ENCODE measurements at regions not wholly inside any gene's neighbourhood (a gene's known extent, or its start where the extent isn't known, plus 50 kb on each side); places are given as distances from the start of the nearest gene placed in this dataset.
"Not testable (repeated sequence)": the region's sequence is repeated elsewhere in the genome, so short reads cannot be mapped to it uniquely, and the experiment has no call there.

DNA sequence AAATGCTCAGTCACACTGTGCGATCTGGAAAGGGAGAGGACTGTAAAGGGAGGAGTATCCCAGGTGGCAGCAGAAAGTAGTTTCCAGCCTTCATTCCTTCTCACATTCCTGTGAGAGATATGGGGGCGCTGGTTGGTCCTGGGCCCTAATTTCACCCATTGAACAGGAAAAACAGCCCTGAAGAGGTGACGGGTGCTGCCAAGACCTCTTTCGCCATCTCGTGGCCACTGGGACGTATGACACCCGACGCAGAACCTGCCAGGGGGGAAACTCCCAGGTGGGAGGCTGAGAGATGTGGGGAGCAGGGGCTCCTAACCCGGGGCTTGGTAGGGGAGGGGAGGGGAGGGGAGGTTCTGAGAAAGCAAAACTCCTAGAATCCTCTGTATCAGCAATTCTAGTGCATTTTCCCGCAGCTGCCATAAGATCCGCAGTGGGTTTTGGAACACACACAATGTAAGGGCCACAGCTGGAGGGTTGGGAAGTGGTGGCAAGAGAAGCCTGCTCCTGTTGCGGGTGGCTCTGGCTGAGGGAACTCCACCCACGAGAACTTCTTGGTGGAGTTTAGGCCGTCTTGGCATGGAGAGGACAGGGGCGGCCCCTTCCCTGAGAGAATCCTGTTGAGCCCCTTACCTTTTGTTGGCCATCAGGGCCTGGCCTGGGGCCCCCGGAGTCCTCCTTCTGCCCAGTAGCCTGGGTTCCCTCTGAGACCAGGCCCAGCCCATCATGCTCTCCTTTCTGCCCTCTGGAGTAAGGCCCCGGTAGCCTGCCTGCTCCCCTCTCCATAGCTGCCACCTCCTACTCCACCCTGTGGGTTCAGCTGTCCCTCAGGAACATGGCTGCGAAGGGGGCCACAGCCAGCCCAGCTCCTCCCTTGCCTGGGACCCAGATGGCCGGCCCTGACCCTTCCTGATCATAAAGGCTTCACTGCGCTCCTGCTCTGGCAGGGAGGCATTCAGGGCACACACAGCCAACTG, 134.1 kb downstream of the OR13H1 start:
- DNase-seq (peak in 1 of 2 donors; percentile 54), ATAC-seq (ENCODE audit: low FRiP score) (peak; percentile 53)
- intact Hi-C loops (cut with DNase I): no loop called here
- no peaks in the 10 kb centered on the region for H3K9me3 ChIP-seq (ENCODE audit: control insufficient read depth, low read length)
- 37 to 48% methylated on average over 20 of the region's 20 CpGs for WGBS, 2 donors
- no peaks in the 10 kb centered on the region for H3K36me3 ChIP-seq (ENCODE audit: control insufficient read depth in 1 of 2, insufficient read depth in 2 of 2, low read length in 1 of 2)
- no peaks in the 10 kb centered on the region for H3K4me1 ChIP-seq (ENCODE audit: control insufficient read depth in 1 of 2, insufficient read depth in 2 of 2, low read length in 2 of 2)
- H3K4me3 ChIP-seq (ENCODE audit: low read length in 2 of 2): no peak overlapping the region
- no peaks in the 10 kb centered on the region for H3K27me3 ChIP-seq (ENCODE audit: control insufficient read depth in 1 of 2, insufficient read depth in 2 of 2, low read length in 1 of 2)
- H3K27ac ChIP-seq (ENCODE audit: low read depth in 1 of 2, low read length in 2 of 2): no peak overlapping the region

DNA sequence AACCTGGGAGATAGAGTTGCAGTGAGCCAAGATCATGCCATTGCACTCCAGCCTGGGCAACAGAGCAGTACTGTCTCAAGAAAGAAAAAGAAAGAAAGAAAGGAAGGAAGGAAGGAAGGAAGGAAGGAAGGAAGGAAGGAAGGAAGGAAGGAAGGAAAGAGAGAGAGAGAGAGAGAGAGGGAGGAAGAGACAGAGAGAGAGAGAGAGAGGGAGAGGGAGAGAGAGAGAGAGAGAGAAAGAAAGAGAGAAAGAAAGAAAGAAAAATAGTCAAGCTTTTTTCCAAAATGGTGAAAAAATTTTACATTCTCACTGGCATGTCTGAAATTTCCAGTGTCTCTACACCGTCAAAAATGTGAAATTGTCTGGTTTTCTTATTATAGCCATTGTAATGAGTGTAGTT, 138.9 kb downstream of the OR13H1 start:
- H3K4me1 ChIP-seq (ENCODE audit: control insufficient read depth in 1 of 2, insufficient read depth in 2 of 2, low read length in 2 of 2); H3K9me3 ChIP-seq (ENCODE audit: control insufficient read depth, low read length); H3K27me3 ChIP-seq (ENCODE audit: control insufficient read depth in 1 of 2, insufficient read depth in 2 of 2, low read length in 1 of 2); intact Hi-C loops (cut with DNase I); H3K36me3 ChIP-seq (ENCODE audit: control insufficient read depth in 1 of 2, insufficient read depth in 2 of 2, low read length in 1 of 2); H3K27ac ChIP-seq (ENCODE audit: low read depth in 1 of 2, low read length in 2 of 2); DNase-seq; ATAC-seq (ENCODE audit: low FRiP score); H3K4me3 ChIP-seq (ENCODE audit: low read length in 2 of 2): not testable (repeated sequence)
- WGBS, 2 donors: 52 to 84% methylated on average over 1 of the region's 1 CpG

DNA sequence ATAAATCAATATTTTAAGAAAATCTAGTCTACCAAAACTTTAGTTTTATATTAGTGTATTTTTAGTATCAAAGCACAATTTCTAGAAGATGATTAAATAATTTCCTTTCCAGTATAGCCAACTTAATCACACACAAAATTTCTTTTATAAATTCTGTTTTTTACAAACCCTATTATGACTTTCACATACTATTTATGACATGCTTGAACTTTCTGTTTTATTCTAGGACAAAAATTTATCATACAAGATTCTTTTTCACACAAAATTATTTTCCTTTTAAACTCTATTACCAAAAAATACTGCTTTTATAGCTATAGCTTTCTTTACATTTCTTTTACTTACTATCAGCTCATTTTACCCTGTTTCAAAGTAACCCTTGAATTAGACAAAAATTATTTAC, 149.5 kb downstream of the OR13H1 start:
- Histone ChIP-seq H3K4me1 (ENCODE audit: control insufficient read depth in 1 of 2, insufficient read depth in 2 of 2, low read length in 2 of 2) (no peaks in the 10 kb centered on the region), H3K27me3 (ENCODE audit: control insufficient read depth in 1 of 2, insufficient read depth in 2 of 2, low read length in 1 of 2) (peaks cover 0 to 3% of the 10 kb centered on the region in 2 donors), H3K27ac (ENCODE audit: low read depth in 1 of 2, low read length in 2 of 2) (no peak overlapping the region), H3K36me3 (ENCODE audit: control insufficient read depth in 1 of 2, insufficient read depth in 2 of 2, low read length in 1 of 2) (no peaks in the 10 kb centered on the region), H3K9me3 (ENCODE audit: control insufficient read depth, low read length) (no peaks in the 10 kb centered on the region), H3K4me3 (ENCODE audit: low read length in 2 of 2) (no peak overlapping the region)
- intact Hi-C loops (cut with DNase I): no loop called here
- DNase-seq (no peak), ATAC-seq (ENCODE audit: low FRiP score) (no peak)

DNA sequence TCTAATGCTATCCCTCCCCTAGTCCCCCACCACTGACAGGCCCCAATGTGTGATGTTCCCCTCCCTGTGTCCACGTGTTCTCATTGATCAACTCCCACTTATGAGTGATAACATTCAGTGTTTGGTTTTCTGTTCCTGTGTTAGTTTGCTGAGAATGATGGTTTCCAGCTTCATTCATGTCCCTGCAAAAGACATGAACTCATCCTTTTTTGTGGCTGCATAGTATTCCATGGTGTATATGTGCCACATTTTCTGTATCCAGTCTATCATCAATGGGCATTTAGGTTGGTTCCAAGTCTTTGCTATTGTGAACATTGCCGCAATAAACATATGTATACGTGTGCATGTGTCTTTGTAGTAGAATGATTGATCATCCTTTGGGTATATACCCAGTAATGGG, 153.1 kb downstream of the OR13H1 start:
- H3K27ac ChIP-seq (ENCODE audit: low read depth in 1 of 2, low read length in 2 of 2); intact Hi-C loops (cut with DNase I); H3K27me3 ChIP-seq (ENCODE audit: control insufficient read depth in 1 of 2, insufficient read depth in 2 of 2, low read length in 1 of 2); DNase-seq; H3K4me1 ChIP-seq (ENCODE audit: control insufficient read depth in 1 of 2, insufficient read depth in 2 of 2, low read length in 2 of 2); ATAC-seq (ENCODE audit: low FRiP score); H3K36me3 ChIP-seq (ENCODE audit: control insufficient read depth in 1 of 2, insufficient read depth in 2 of 2, low read length in 1 of 2); H3K9me3 ChIP-seq (ENCODE audit: control insufficient read depth, low read length); H3K4me3 ChIP-seq (ENCODE audit: low read length in 2 of 2): not testable (repeated sequence)
- 91 to 93% methylated on average over 3 of the region's 3 CpGs for WGBS, 2 donors

DNA sequence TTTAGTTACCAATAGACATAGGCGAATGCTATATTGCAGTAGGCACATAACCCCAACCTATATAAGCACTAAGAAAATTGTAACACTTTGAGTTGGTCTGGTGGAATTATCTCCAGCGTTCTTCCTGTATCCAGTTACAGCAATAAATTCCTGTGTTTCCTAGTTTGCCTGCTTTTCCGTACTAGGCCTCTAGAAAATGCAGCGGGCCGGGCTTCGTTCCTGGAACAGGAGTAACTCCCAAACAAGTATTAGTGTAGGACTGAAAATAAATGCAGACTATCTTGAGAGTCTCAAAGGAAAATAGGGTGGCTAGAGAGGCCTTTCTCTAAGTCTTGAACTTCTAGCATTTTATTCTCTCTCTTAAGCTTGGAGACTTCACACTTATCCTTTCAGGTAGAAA, 159.8 kb downstream of the OR13H1 start:
- 47 to 80% methylated on average over 6 of the region's 6 CpGs for WGBS, 2 donors
- no peaks in the 10 kb centered on the region for H3K4me1 ChIP-seq (ENCODE audit: control insufficient read depth in 1 of 2, insufficient read depth in 2 of 2, low read length in 2 of 2)
- H3K27ac ChIP-seq (ENCODE audit: low read depth in 1 of 2, low read length in 2 of 2): no peak overlapping the region
- no peak overlapping the region for H3K4me3 ChIP-seq (ENCODE audit: low read length in 2 of 2)
- DNase-seq (no peak), ATAC-seq (ENCODE audit: low FRiP score) (no peak)
- intact Hi-C loops (cut with DNase I): no loop called here
- H3K36me3 ChIP-seq (ENCODE audit: control insufficient read depth in 1 of 2, insufficient read depth in 2 of 2, low read length in 1 of 2): no peaks in the 10 kb centered on the region
- H3K9me3 ChIP-seq (ENCODE audit: control insufficient read depth, low read length): no peaks in the 10 kb centered on the region
- H3K27me3 ChIP-seq (ENCODE audit: control insufficient read depth in 1 of 2, insufficient read depth in 2 of 2, low read length in 1 of 2): no peaks in the 10 kb centered on the region

DNA sequence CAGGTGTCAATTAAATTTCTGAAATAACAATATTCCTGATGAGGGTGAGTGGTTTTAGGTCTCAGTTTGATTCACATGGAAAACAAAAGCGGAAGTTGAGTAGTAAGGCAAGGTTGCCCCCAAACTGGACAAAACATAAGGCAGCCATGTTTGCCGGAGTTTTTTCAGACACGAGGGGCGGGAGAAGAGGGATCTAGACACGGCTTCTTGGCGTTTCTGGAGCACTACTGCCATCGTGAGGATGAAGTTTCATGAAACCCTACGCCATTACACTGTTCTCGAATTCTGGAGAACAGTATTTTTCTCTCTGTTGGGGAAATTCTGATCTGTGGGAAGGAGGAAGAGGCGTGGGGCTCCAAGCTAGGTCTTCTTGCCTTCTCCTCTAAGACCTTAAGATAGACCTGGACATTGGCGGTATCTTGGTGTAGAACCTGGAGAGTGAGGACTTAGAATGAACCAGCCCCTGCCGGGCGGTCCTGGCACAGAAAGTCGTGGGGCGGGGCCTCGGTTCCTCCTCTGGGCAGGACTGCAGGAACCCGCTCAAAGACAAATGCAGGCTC, 160.3 kb downstream of the OR13H1 start:
- WGBS, 2 donors: 48 to 93% methylated on average over 17 of the region's 17 CpGs
- ATAC-seq (ENCODE audit: low FRiP score) (peak; percentile 91), DNase-seq (peak; percentile 93)
- H3K27me3 ChIP-seq (ENCODE audit: control insufficient read depth in 1 of 2, insufficient read depth in 2 of 2, low read length in 1 of 2): no peaks in the 10 kb centered on the region
- no peak overlapping the region for H3K27ac ChIP-seq (ENCODE audit: low read depth in 1 of 2, low read length in 2 of 2)
- H3K4me3 ChIP-seq (ENCODE audit: low read length in 2 of 2): peak overlapping the region in 1 of 2 donors; percentile 22
- H3K9me3 ChIP-seq (ENCODE audit: control insufficient read depth, low read length): no peaks in the 10 kb centered on the region
- H3K4me1 ChIP-seq (ENCODE audit: control insufficient read depth in 1 of 2, insufficient read depth in 2 of 2, low read length in 2 of 2): no peaks in the 10 kb centered on the region
- no peaks in the 10 kb centered on the region for H3K36me3 ChIP-seq (ENCODE audit: control insufficient read depth in 1 of 2, insufficient read depth in 2 of 2, low read length in 1 of 2)
- intact Hi-C loops (cut with DNase I): no loop called here

DNA sequence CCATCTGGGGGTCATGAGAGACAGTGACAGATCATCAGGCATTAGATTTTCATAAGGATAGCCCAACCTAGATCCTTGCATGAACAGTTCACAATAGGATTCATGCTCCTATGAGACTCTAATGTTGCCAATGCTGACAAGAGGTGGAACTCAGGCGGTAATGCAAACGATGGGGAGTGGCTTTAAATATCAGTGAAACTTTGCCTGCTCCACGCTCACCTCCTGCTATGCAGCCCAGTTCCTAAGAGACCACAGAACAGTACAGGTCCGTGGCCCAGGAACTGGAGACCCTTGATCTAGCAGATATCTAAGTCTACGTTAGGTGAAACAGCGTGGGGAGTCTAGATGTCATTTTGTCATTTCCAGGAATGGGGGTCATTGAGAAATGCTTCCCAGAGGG, 165.7 kb downstream of the OR13H1 start:
- no peak for DNase-seq
- WGBS, 2 donors: 87 to 92% methylated on average over 6 of the region's 6 CpGs

DNA sequence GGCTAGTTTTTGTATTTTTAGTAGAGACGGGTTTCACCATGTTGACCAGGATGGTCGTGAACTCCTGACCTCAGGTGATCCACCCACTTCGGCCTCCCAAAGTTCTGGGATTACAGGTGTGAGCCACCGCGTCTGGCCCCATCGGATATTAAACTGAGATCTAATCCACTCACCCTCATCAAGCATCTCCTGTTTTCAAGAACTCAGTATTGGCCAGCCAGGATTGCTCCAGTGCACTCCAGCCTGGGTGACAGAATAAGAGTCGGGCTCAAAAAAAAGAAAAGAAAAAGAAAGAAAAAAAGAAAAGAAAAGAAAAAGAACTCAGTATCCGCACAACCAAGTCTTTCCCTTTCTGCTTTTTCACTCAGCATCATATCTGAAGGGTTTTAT, 167.6 kb downstream of the OR13H1 start:
- no peak for DNase-seq
- Histone ChIP-seq H3K27me3 (ENCODE audit: control insufficient read depth in 1 of 2, insufficient read depth in 2 of 2, low read length in 1 of 2) (no peaks in the 10 kb centered on the region), H3K27ac (ENCODE audit: low read depth in 1 of 2, low read length in 2 of 2) (no peak overlapping the region), H3K4me1 (ENCODE audit: control insufficient read depth in 1 of 2, insufficient read depth in 2 of 2, low read length in 2 of 2) (no peaks in the 10 kb centered on the region), H3K36me3 (ENCODE audit: control insufficient read depth in 1 of 2, insufficient read depth in 2 of 2, low read length in 1 of 2) (no peaks in the 10 kb centered on the region), H3K4me3 (ENCODE audit: low read length in 2 of 2) (no peak overlapping the region), H3K9me3 (ENCODE audit: control insufficient read depth, low read length) (no peaks in the 10 kb centered on the region)
- intact Hi-C loops (cut with DNase I): loop anchor here in 1 of 2 donors (5.0 kb wide), 1 partner anchor 101 kb away; no protein-coding TSS in a partner anchor
- WGBS, 2 donors: 69 to 96% methylated on average over 8 of the region's 8 CpGs
- ATAC-seq (ENCODE audit: low FRiP score): no peak

More for the DNA sequence above, 165.7 kb downstream of the OR13H1 start:
- H3K27ac ChIP-seq (ENCODE audit: low read depth in 1 of 2, low read length in 2 of 2): no peak overlapping the region
- no peaks in the 10 kb centered on the region for H3K27me3 ChIP-seq (ENCODE audit: control insufficient read depth in 1 of 2, insufficient read depth in 2 of 2, low read length in 1 of 2)
- no peaks in the 10 kb centered on the region for H3K9me3 ChIP-seq (ENCODE audit: control insufficient read depth, low read length)
- H3K4me1 ChIP-seq (ENCODE audit: control insufficient read depth in 1 of 2, insufficient read depth in 2 of 2, low read length in 2 of 2): no peaks in the 10 kb centered on the region
- H3K36me3 ChIP-seq (ENCODE audit: control insufficient read depth in 1 of 2, insufficient read depth in 2 of 2, low read length in 1 of 2): no peaks in the 10 kb centered on the region
- H3K4me3 ChIP-seq (ENCODE audit: low read length in 2 of 2): no peak overlapping the region
- no peak for ATAC-seq (ENCODE audit: low FRiP score)
- intact Hi-C loops (cut with DNase I): no loop called here

DNA sequence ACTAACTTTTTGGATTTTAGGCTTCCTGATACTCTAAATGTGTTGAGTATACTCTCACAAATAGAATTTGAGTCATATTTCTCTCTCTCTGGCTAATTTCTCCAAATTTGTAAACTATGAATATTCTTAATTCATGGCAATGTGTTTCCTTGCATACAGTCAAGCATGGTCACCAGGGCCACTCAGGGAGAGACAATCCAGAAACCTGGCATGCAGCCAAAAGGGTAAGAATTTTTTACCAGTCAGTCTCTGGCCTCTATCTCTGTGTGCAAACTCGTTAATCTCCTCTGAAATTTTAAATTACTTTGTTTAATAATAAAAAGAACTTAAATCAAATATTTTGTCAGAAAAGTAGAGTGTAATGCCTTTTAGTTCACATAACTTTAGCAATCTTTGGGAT, 179.8 kb downstream of the OR13H1 start:
- Histone ChIP-seq H3K4me3 (ENCODE audit: low read length in 2 of 2) (no peak overlapping the region), H3K27me3 (ENCODE audit: control insufficient read depth in 1 of 2, insufficient read depth in 2 of 2, low read length in 1 of 2) (no peaks in the 10 kb centered on the region), H3K27ac (ENCODE audit: low read depth in 1 of 2, low read length in 2 of 2) (no peak overlapping the region), H3K4me1 (ENCODE audit: control insufficient read depth in 1 of 2, insufficient read depth in 2 of 2, low read length in 2 of 2) (no peaks in the 10 kb centered on the region), H3K36me3 (ENCODE audit: control insufficient read depth in 1 of 2, insufficient read depth in 2 of 2, low read length in 1 of 2) (no peaks in the 10 kb centered on the region), H3K9me3 (ENCODE audit: control insufficient read depth, low read length) (no peaks in the 10 kb centered on the region)
- ATAC-seq (ENCODE audit: low FRiP score) (no peak), DNase-seq (no peak)
- WGBS, 2 donors: 36 to 41% methylated on average over 1 of the region's 1 CpG
- intact Hi-C loops (cut with DNase I): no loop called here

Data from aorta (tissue), 5 donors.